DOHH2 (cell line): ENCODE measurements at regions not wholly inside any gene's neighbourhood (a gene's known extent, or its start where the extent isn't known, plus 50 kb on each side); places are given as distances from the start of the nearest gene placed in this dataset.

ENCODE experiments used
- CTCF ChIP-seq: fragments of 200-600 bp; sonication (generic); IDR thresholded peaks from one replicate; pipeline ENCODE4 v1.5.1; 2014; ENCODE audit warnings: antibody characterized with exemption, mild to moderate bottlenecking, low read depth, low read length; ENCODE audit not compliant: poor library complexity, severe bottlenecking
- EZH2phosphoT487 ChIP-seq: fragments of 200-600 bp; sonication (generic); IDR thresholded peaks from 2 replicates; pipeline ENCODE4 v1.6.1; 2017; ENCODE audit warnings: borderline replicate concordance, mild to moderate bottlenecking, antibody characterized with exemption, low read length, moderate library complexity, mixed read lengths

DNA sequence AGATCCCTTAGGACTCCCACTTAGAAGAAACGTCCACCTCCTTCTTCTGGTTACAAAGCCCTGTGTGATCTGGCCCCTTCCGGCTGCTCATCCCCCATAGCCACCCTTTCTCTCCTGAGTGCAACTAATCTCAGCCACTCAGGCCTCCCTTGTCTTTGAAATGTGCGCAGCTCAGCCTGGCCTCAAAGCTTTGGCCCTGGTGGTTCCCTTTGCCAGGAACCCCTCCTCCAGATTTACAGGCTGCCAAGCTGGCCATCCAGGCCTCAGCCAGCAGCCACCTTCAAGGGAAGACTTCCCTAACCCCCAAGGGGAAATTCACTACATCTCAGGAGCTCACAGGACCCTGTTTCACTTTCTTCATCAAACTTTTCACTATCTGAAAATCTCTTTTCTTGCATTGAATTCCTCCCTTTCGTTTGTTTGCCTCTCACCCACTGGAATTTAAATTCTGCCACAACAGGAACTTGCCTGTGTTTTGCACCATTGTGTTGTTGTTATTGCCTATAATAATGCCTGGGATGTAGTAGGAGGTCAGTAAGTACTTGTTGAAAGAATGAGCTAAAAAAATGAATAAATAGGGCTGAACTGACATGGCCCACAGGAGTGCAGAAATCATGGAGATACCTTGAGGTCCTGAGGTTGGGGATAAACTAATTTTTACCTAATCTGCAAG, 109.5 kb upstream of the PFN2 start:
- TF ChIP-seq CTCF: no peak
- TF ChIP-seq EZH2phosphoT487: no peak
